Activated CD4-positive, CD25-positive, alpha-beta regulatory T cell treated with anti-CD3 and anti-CD28 coated beads, Interleukin-2, amount 50 U/mL, for 16 hours (primary cell): ENCODE measurements at regions not wholly inside any gene's neighbourhood (a gene's known extent, or its start where the extent isn't known, plus 50 kb on each side); places are given as distances from the start of the nearest gene placed in this dataset.
"Not testable (repeated sequence)": the region's sequence is repeated elsewhere in the genome, so short reads cannot be mapped to it uniquely, and the experiment has no call there.

Experiments
- DNase-seq: peaks from one replicate; pipeline ENCODE4 v3.0.0-alpha.2; 2020; ENCODE audit warnings: low read depth, low spot score

DNA sequence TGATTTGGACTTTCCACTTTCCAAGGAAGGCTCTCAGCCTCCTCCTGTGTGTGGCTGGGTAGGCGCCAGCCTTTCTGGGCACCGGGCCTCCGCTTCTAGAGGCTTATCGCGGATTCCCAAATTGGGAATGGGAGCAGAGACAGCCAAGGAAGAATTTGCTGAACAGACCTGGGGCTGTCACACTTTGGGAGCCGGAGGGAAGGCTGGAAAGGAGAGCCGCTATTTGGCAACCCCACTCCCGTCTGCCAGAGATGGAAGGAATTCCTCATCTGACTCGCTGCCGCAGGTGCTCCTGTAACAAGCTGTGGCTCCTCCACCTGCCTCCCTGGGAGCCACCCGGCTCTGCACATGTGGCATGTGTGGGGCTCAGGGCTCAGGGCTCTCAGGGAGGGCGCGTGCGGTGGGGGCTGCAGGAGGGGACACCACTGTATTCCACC is 50.8 kb upstream of the ECHDC3 start:
- no peak for DNase-seq

DNA sequence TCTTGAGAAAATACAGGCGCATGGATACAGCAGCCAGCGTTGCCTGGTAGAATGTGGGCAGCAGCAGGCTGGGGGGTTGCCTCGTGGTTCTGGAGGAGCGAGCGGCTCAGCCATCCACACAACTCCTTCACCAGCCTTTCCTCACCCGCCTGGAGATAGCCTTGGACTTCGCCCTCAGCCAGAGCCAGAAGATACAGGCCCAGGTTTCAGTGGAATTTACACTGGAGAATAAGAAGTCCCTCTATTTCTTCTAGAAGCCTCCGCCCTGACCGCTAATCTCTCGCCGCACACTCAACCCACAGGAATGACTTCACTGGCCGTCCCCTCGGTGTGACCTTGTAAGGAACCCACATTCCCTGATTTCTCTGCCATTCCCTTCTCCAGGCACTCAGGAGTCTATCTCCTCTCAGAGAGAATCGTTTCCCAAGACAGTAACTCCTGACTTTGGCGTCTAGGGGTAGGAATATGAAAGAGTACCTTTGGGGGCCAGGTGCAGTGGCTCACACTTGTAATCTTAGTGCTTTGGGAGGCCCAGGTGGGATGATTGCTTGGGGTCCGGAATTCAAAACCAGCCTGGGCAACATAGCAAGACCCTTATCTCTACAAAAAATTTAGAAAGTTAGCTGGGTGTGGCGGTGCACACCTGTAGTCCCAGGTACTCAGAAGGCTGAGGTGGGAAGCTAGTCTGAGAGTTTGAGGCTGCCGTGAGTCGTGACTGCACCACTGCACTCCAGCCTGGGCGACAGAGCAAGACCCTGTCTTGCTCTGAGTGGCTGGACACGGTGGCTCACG is 52.0 kb upstream of the ECHDC3 start:
- no peak for DNase-seq

DNA sequence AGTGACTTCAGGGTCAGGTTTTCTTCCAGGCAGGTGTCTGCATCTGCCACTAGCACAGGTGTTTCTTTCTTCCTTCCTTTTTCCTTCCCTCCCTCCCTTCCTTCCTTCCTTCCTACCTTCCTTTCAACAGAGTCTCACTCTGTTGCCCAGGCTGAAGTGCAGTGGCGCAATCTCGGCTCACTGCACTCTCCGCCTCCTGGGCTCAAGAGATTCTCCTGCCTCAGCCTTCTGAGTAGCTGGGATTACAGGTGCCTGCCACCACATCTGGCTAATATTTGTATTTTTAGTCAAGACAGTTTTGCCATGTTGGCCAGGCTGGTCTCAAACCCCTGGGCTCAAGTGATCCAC is 53.8 kb upstream of the ECHDC3 start:
- DNase-seq, result not testable (repeated sequence)

GRCh38 chr10:11687779-11688447 is 54.3 kb upstream of the ECHDC3 start:
- no peak for DNase-seq

DNA sequence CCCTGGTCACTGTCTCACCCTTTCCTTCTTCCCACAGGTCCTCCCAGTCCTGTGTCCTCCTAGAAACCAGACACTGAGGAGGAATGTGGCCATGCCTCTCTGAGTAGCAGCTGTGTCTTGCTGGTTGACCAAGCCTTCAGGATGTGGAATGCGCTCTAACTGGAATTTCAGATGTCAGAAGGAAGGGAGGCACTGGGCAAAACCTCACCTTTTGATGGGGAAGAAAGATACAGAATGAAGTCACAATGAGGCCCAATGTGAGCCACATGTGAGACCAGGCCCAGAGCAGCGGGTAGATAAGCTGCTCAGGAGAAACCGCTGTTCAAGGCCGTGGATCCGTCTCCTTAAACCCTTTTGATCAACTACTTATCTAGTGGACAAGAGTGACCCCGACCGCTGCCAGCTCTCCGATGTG is 54.8 kb upstream of the ECHDC3 start:
- DNase-seq, result no peak

DNA sequence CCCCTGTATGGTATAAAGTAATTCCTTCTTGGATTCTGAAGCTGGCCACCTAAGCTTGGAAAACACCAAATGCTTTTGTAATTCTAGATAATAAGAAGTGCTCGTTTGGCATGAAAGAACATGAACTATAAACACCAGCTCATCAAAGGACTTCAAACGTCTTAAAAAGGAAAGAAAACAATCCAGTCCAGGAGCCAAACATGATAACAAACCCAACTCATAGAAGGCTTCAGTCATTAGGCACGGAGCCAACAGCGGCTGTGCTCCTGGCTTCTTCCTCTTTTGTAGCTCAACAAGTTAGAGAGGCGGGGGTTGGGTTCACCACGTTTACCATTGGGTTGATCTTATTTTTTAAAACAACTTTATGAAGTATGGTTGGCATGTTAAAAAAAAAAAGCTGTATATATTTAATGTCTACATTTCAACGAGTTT is 56.4 kb upstream of the ECHDC3 start:
- DNase-seq, result no peak

- DNase-seq, result peak; percentile 12
Observed at GRCh38 chr10:11684717-11685645, 57.2 kb upstream of the ECHDC3 start.

GRCh38 chr10:11684341-11684716 is 57.9 kb upstream of the ECHDC3 start:
- DNase-seq, result not testable (repeated sequence)

GRCh38 chr10:11683529-11684320 is 58.5 kb upstream of the ECHDC3 start:
- no peak for DNase-seq

- DNase-seq, result no peak
Observed at GRCh38 chr10:11682851-11683250, 59.3 kb upstream of the ECHDC3 start.

DNA sequence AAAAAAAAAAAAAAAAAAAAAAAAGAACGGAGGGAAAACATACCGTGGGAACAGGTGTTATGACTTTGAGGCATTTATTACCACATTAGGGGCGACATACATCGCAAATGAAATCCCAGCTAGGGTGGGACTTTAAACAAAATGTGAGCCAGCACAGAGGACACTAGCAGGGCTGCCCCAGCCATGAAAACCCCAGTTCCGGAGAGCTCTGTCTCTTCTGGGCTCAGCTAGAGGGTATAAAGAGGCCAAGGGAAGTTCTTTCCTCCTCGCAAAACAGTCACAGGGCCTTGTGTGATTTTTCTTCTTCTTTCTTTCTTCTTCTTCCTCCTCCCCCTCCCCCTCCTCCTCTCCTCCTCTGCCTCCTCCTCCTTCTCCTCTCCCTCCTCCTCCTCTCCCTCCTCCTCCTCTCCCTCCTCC is 59.9 kb upstream of the ECHDC3 start:
- no peak for DNase-seq

DNA sequence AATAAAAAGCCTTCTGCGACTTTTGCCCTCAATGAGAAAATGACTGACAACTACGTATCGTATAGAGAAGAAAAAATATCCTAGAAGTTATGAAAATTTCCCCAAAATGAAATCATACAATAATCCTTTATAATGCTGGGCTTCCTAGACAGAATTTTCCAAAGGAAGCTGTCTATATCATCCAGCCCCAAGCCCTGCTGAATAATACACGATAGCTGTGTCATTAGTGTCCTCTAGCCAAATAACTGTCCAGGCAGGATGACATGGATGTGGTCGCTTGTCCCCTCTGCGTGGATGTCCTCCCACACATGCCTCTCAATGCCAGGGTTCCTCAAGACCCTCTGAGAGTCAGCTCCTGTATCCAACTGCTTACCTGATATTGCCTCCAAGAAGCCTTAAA is 61.7 kb upstream of the ECHDC3 start:
- no peak for DNase-seq

DNA sequence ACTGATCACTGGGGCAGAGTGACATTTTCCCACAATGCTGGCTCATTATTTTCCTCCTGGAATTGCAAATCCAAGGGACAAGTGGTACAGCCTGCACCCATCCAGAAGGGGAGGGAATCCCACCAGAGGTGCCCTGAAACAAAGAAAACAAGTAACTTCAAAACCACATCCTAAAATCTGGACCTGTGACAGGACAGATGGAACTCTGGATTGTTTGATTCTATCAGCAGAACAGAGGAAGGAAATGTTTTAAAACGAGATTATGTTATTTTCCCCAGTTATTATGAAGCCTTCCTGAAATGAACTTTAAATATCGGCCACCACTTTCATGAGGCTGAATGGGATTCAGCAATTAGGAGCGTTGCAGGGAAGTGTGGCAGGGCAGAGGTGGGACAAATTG is 62.2 kb upstream of the ECHDC3 start:
- DNase-seq, result no peak

GRCh38 chr10:11678074-11678793 is 63.9 kb upstream of the ECHDC3 start:
- DNase-seq, result no peak

DNA sequence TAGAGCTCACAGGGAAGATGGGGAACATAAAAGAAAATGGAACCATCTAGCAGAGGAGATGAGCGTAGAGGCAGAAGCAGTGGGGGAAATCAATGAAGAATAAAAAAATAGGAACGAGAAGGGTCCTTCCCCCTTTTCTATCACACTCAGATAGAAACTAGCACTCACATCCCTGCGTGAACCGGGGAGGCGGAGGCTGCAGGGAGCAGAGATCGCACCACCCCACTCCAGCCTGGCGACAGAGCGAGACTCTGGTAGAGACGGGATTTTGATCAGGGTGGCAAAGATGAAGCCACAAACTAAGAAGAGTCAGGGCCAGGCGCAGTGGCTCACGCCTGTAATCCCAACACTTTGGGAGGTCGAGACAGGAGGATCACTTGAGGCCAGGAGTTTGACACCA is 64.7 kb upstream of the ECHDC3 start:
- DNase-seq, result no peak

DNA sequence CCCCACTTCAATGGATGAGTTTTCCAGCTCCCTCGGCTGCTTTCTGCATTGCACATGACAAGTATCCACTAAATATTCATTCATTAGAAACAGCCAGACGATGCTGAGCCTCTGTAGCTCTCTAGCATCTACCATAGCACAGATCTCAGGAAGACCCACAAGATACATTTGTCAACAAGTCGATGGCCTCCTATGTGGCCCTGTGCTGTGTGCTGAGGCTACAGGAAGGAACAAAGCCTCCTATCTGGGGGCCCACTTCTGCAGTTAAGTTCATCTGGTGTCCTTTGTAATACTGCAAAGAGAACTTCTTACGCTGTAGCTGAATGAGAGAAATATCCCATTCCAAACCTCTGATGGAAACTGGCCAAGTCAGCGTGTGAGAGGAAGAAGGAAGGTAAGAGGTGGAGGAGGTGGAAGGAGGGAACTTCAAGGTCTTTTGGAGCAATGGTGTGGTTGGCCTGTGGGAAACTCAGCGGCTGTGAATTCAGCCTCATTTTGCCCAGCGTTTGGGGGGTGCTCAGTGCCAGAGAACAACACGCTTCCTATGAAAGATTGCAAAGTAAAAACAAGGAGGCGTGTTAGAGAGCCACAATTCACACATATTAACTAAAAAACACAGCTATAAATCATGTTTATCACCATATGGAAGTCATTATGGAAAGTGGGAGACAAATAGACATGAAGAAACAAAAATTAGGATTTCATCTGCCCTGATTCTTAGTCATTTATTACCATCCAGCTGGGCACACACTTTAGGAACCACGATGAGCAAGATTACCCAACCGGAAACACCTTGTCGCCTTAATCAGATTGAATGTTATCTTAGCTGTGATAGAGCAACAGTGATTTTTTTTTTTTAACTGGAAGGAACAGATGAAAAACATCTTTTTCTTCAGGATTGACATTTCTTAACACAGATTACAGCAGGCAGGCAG is 62.2 kb upstream of the USP6NL start:
- no peak for DNase-seq

DNA sequence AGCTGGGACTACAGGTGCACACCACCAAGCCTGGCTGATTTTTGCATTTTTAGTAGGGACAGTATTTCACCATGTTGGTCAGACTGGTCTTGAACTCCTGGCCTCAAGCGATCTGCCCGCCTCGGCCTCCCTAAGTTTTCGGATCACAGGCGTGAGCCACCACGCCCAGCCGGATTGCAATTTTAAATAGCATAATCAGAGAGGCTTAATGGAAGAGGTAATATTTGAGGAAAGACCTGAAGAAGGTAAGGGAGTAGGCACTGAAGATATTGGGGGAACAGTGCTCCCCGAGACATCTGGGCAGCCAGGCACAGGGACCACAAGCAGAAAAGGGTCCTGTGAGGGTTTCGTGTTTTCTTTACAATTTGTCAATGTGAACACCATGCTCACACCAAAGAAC is 61.4 kb upstream of the USP6NL start:
- DNase-seq, result no peak

GRCh38 chr10:11670381-11670780 is 58.9 kb upstream of the USP6NL start:
- DNase-seq, result no peak

DNA sequence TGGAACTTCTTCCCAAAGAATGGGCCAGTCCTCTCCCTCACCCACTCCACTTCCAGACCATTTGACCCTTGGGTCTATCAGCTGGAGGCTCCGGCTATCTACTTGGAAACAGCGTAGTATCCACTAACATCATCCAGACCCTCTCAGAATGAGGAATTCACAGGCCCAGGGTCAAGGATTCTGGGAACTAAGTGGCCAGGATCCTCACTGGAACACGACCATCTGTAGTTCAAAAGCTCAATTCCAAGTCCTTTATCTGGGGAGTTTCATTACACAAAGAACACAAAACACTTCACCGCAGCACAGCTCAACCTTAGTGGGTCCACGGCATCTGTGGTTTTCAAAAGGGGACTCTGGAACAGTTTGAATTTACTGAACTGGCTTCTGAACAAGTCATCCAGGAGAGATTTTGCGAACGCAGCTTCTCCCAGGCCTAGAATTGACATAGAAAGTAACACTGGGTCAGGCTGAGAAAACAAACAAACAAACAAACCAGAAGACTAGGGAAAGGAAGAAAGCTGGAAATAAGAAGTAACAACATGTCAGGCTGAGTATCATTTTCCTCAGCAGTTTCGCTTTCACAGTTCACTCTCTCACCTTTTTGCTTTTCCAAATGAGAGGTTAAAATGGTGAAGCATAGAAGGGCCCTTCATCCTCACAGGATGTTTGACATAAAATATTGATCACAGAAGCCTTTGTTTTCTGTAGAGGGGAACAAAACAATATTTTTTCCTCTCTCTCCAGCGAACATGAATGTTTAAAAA is 57.6 kb upstream of the USP6NL start:
- no peak for DNase-seq
